GM19468 (cell line): ENCODE measurements at regions not wholly inside any gene's neighbourhood (a gene's known extent, or its start where the extent isn't known, plus 50 kb on each side); places are given as distances from the start of the nearest gene placed in this dataset.
"Not testable (repeated sequence)": the region's sequence is repeated elsewhere in the genome, so short reads cannot be mapped to it uniquely, and the experiment has no call there.

Experiments used
- ATAC-seq: cut with Tn5 transposase; IDR thresholded peaks from one replicate; pipeline ENCODE4 v1.9.1; 2021; ENCODE audit warnings: mild to moderate bottlenecking, moderate library complexity, moderate number of reproducible peaks; ENCODE audit not compliant: unreplicated experiment; ENCODE audit errors: extremely low read depth

DNA sequence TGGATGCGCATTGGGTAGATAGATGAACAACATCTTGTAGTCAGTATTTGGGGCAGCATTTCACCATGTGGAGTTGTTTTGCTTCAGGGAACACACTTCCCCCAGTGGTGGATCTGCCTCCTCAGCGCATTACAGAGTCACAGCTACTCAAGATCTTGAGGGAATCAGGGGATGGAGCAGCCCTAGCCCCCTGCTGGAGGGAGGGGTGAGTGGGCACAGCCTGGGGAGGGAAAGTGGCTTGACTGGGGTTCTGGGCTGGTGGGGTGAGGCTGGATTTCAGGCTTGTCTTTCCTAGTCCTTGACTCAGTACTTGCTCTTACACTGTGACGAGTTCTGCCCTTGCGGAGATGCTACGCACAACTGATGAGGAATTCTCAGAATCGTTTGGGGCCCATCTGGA lies 271.0 kb upstream of the HS6ST1 start:
- no peak for ATAC-seq

DNA sequence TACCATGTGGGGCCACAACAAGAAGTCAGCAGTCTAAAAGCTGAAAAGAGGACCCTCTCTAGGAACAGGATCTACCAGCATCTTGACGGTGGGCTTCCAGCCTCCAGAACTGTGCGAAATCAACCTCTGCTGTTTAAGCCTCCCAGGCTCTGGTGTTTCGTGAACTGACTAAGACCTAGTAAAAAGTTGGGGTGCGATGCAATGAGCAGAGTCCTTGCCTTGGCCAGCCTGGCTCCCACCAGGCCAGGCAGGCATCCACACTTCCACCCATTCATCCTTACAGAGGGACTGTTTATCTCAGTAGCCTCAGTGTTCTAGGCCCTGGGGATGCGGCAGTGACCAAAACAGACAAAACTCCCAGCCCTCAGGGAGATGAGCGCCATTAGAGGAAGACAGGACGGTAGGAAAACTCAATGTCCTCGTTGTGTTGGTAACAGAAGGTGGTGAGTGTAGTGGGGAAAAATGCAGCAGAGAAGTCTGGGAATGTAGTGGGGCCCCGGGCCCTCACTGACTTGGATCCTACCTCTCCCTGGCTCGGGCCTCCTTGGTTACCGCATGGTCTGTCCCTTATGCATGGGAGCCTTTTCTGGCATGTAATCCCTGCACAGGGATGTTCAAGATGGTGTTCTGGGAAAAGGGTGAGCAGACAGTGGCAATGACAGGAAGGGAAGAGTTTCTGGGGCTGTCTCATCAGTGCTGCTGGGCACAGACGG lies 271.8 kb upstream of the HS6ST1 start:
- no peak for ATAC-seq

DNA sequence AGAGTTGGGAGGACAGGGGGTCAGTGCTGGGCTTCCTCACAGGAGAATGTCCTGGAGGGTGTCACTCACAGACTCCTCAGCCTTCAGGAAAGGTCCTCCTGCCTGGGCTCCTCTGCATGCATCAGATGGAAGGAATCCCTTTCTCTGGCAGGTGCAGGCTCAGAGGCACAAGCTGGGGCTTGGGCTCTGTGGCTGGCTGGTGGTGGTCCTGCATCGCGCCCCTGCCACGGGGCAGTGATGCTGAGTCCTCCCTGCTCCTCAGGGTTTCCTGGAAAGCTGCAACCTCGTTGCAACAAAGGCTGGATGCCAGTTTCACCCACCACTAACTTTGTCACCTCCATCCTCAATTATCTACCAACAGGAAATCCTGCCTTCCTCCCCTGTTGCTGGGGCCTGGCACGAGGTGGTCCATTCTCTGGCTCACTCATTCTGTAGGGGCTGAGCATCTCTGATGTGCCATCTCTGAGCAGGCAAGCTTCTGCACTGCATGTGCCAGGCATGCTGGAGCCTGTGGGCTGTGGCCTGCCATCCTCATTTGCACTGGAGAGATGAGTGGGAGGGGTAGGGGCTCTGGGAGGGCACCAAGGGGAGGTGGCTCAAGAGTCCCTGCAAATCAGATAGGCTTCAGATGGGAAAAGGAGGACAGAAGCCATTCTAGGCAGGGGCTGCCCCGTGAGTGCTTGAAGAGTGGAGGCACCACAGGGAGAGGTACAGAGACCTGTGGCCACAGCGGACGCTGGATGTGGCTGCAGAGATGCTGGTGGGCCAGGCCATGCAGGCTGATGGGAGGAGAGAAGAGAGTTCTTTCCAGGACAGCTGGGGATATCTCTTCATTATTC lies 272.6 kb upstream of the HS6ST1 start:
- no peak for ATAC-seq

DNA sequence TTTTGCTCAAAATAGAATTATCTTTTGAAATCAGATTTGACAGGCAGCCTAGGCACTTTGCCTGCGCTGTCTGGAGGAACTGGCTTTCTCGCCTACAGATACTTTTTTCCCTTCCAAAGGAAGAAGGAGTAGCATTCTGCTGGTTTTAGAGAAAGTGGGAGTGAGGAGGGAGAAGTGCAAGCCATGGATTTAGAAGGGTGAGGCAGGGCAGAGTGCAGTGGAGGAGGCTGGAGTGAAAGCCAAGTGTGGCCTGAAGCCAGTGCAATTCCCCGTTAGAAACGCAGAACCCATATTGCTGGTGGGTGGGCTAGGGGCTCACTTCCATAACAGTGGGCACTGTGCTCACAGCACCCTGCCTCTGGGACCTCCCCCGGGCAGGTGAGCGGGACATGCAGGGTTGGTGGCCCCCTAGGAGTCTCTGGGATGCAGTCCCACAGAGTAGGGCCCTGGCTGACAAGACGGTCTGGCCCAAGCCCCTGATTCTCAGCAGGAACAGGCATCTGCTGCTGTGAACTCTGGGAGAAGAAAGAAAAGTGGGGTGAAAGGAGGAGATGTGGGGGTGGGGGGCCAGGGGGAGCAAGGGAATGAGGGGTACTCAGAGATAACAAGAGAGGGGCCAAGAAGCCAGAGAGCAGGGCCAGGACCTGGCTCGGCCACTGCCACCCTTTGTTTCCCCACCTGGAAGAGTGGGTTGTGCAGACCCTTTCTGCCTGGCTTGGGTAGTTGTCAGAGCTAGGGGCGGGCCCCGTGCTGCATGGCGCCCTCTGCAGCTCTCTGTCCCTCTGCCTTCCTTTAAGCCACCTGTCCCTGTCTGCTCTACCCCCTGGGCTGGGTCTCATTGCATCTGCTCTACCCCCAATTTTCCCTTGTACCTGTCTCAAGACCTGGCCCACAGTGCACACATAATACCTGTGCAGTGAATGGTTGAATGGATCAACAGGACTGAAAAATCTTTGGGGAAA lies 273.5 kb upstream of the HS6ST1 start:
- ATAC-seq: no peak

DNA sequence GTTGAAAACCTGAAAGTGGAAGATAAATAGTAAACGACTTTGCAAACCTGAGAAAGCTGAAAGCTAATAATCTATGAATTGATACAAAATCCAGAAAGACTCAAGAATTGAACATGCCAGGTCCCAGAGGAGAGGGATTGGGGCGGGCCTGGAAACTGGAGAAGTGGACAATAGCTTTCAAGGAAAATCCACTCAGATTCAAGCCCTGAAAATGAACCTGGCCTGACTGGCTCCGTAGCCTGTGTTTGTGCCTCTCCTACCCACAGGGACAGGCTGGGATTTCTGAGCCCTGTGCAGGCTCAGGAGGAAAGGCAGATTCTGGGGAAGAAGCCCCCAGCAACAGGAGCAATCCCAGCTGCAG lies 274.8 kb upstream of the HS6ST1 start:
- no peak for ATAC-seq

DNA sequence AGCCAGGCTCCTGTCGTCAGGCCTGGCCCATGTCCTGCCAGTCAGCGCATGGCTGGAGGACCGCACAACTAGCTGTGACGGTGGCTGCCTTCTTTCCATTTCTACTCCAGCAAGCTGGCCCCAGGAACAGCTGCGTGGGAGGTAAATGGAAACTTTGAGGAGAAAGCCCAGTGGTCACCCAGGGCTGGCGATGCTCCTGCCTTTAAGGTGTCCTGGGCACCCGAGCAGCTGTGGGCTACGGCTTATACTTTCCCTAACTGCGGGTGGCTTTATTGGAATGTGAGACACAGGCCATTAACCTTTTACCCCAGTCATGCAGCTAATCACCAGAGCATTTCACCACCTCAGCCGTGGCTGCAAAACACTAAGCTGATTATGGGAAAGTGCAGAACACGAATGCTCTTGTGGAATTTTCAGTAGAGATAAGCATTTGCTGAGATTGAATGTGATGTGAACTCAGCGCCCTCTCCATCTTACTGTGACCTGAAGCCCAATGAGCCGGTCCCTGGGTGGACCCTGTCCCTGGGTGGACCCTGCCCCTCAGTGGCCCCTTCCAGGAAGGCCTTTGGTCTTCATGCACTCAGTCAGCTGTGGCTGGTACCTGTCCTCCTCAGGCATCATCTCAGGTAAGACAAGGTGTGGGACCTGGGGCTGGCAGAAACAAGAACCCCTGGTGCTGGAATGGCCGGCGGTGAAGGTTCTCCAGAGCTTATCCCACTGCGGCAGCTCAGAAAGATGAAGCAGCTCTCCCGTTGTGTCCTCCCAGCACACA lies 275.4 kb upstream of the HS6ST1 start:
- ATAC-seq: no peak

DNA sequence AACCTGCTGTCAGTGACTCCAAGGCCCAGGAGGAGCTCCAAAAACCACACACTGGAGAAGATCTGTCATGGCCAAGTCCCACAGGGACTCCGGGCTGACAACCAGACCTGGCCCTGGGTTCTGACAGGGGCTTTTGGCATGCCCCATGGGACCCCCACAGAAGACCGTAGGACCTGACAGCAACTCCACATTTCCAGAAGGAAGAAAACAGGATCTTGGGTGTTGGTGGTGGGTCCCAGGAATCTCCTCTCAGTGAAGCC lies 275.9 kb upstream of the HS6ST1 start:
- no peak for ATAC-seq

DNA sequence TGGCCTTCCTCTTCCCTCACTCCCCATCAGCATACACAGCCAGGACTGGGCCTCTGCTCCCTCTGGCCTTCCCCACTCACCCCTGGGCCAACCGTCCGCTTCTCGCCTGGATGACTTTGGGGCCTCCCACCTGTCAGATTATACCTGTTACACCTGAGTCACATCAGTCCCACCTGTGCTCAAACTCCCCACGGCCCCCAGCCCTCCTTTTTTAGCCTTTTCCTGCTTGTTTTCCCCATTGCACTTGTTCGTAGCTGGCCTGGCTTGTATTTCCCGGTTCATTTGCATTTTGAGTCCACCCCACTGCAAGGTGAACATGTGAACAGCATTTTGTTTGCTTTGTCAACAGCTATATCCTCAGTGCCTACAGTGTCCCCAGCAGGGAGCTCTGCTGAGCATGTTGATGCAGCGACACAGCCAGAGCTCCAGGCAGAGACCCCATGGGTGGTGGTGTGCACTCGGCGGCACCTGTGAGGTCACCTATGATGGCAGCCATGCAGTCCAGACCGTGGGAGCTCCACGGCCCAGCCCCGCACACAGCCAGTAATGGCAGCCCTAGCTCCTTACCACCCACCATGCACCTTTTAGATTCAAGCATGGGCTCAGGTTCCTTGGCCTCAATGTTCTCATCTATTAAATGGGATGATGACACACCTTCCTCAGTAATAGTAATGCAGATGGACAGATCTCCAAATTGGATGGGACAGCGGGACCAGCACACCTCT lies 276.4 kb upstream of the HS6ST1 start:
- ATAC-seq: no peak

DNA sequence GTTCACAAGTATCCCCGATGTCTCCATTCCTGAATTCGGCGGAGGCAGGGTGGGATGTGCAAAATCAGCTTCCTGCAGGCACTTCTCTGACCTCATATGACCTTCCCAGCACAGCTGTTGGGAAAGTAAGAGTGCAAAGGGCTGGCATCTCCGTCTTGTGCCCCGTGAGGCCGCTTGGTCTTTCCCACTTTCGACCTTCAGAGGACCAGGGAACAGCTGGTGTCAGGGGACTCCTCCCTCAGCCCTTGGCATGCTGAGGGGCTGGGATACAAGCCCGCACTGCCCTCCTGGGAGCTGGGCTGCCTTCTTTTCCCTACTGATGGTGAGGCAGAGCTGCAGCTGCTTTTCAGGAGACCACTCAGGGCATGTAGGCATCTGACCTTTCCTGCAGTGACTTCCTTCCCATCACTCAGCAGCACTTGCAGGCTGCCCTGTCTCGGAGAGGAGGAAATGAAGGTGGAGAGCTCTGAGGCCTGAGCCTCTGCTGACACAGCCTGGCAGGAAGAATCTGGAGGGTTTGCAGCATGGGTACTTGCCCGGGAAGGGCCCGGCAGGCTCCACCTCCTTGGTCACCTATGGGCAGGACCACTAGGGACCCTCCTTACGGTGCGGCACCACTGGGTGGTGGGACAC lies 277.2 kb upstream of the HS6ST1 start:
- ATAC-seq: no peak

DNA sequence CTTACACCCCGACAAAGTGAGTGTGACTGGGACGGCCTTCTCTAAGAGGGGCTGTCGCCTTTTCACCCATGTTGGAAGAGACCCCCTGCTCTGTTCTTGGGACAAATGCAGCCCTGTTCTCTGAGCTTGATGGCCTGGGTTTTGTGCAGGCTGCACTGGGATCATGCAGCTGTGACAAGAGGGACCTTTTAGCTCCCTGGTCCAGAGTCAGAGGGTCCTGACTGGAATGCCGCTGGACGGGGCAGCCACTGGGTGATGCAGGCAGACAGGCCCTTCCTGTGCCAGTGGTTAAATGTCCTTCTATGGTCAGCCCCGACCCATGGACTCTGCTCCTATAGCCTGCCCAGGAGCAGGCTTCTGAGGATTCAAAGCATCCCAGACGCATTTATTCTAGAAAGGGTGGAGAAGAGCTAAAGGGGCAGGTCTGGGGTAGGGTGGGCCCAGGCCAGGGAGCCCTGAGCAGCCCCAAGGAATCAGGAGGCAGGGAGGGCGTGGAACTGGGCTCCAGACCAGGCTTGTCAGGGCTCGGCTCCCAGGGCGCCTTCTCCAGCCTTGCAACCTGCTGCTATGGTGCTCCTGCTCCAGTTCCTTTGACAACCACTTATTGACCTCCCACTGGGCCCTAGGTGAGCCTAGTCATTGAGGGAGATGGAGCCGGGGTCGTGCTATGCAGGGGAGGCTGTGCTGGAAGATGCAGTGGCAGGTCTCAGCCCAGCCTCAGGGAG lies 277.9 kb upstream of the HS6ST1 start:
- no peak for ATAC-seq

DNA sequence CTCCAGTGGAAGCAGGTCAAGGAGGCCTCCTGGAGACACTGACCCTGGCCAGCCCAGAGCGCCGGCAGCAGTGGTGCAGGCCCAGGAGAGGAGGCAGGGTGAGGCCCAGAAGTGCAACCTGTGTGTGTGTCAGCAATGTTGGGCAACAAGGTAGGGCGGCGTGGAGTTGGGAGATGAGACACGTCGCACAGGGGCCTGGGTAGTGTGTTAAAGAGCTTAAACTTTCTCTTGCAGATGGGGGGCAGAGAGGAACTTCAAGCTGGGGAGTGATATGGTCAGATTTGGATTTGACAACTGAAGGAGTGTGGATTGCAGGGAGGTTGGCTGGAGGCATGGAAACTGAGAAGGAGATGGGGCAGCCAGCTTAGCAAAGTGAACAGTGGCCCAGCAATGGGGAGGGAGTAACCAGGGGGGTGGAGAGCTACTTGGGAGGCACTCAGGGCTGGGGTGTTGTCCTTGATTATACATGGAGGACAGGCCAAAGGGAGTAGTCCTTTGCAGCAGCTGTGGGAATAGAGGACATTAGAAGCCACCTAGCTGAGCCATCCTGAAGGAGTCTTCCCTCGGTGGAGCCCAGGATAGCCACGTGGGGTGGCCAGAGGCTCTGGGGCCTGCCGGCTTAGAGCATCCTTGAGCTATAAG lies 278.6 kb upstream of the HS6ST1 start:
- ATAC-seq: no peak

DNA sequence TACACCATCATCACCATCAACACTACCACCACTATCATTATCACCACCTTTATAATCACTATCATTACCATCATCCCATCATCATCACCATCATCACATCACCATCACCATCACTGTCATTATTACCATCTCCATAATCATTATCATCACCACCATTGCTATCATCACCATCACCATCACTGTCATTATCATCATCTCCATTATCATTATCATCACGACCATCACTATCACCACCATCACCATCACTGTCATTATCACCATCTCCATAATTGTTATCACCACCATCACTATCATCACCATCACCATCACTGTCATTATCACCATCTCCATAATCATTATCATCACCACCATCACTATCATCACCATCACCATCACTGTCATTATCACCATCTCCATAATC lies 279.6 kb upstream of the HS6ST1 start:
- not testable (repeated sequence) for ATAC-seq

DNA sequence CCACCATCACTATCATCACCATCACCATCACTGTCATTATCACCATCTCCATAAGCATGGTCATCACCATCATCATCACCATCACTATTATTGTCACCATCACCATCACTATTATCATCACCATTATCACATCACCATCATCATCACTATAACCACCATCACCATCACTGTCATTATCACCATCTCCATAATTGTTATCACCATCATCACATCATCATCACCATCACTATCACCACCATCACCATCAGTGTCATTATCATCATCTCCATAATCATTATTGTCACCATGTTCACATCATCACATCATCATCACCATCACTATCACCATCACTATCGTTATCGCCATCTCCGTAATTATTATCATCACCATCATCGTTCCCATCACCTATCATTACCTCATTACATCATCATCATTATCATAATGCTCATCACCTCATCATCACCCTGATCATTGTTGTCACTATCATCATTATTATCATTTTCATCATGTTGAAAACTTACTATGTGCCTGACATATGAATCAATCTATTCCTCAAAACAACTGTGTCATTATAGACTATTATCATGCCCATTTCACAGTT lies 280.3 kb upstream of the HS6ST1 start:
- ATAC-seq: no peak

DNA sequence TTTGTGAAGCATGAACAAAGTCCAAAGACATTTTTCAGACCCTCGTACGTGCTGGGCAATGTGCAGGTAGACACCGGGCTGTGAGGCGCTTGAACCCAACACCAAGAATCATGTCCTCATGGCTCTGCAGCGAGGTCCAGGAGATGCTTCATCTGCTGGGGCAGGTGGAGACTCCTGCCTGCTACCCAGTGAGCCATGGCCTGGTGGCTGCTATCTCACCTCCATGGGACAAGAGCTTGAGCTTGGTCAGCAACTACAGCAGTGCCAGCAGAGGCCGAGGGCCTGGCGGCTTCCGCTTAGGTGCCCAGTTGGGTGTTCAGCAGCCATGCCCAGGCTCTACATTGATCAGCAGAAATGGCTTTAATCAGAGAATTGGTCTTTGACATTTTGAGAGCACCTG lies 281.0 kb upstream of the HS6ST1 start:
- ATAC-seq: no peak

DNA sequence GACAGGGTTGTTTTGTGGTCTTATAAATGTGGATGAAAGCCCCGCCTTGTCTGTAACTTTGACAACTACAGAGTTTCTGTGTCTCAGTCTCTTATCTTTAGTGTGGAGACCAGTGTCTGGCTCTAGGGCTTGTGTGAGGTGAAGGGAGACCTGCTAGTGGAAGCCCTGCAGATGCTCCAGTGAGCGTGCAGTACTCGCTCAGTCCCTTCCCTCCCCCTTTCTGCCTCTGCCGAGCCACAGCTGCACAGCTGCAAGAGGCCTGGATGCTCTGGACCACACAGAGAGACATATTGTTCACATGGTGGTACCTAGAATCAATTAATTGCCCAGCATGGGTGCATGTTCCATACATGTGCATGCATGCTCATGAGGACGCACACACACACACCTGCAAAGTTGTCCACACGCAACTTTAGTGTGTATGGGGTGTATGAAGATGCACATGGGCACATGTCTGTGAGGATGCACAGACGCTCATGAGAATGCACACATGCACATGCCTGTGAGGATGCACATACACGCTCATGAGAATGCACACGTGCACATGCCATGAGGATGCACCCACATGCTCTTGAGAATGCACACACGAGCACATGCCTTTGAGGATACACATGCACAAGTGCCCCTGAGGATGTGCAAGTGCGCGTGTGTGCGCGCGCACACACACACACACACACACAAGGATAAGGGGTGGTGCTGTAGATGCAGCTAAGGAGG lies 282.1 kb upstream of the HS6ST1 start:
- ATAC-seq: no peak

DNA sequence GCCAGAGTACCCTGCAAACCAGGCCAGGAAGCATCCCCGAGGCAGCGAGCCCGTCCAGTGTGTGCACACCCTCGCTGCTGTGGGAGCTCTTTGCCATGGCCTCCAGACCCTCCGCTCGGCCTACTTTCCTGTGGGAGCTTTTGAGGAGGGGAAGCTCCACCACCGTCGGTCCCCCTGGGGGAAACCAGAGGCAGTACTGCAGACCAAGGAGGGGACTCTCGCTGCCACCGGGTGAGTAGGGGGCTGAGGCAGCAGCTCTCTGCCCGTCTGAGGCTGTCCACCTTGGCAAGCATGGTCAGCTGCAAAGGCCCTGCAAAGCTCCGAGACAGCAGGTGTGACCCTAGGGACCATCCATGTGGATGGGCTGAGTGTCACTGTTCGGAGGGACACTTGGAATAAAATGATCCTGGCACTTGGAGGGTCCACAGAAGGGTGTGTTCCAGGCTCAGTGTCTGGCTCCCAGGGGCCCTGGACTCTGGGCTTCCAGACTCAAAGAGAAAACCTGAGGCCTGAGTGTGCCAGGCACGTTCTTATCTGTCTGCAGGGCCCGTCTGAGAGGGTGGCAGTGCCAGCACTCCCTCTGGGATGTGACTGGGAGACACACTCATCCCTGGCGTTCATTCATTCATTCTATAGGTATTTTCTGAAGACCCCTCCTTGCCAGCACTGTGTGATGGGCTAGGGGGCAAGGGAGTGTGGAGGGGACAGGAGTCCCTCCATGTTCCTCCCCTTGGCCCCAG lies 282.8 kb upstream of the HS6ST1 start:
- no peak for ATAC-seq
